ENCODE measurements at regions not wholly inside any gene's neighbourhood (a gene's known extent, or its start where the extent isn't known, plus 50 kb on each side); places are given as distances from the start of the nearest gene placed in this dataset.

DNA sequence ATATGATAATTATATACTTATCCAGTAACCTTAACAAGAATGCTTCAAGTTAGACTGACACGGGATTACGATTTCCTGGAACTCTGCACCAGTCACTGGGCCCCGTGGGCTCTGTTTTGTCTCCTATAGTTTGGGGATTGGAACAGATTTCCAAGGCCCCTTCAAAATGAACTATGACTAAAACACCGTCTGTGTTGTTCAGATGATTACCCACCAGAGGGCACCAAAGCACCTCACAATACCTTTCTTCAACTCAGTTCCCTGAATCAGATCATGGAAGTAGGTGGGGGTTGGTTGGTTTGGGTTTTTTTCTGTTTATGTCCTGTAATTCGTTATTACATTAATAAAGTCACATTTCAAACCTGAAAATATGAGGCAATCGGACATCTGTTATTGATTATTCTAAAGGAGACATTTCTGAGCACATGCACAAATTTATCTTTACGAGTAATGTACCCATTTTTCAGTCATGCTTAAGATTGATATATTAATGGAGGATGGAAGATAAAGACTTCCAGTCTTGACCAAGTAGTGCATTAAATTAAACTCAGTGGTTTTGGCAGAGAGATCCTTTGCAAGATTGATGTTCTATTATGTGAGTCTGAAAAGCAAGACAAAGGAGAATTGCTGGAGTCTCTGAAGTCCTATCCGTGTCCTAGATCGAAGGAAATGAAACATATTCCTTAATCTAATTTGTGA lies 112.0 kb upstream of the COL21A1 start:
- Histone ChIP-seq H3K4me2 (ENCODE audit: low read depth, low read length) (no peak overlapping the region), H3K4me1 (ENCODE audit: insufficient read depth, low read length) (peaks cover 15% of the 10 kb centered on the region), H2AFZ (ENCODE audit: low read length) (no peak overlapping the region), H3K27me3 (ENCODE audit: control insufficient read depth in 1 of 2, insufficient read depth in 2 of 2, low read length in 2 of 2) (peaks cover 0 to 4% of the 10 kb centered on the region in 2 experiments; a peak in 1 of 5 replicates), H3K79me2 (ENCODE audit: insufficient read depth, low read length) (no peaks in the 10 kb centered on the region), H3K36me3 (replicated peaks in 1 of 2; ENCODE audit: control insufficient read depth in 1 of 2, insufficient read depth in 2 of 2, low read length in 2 of 2) (no peaks in the 10 kb centered on the region), H4K20me1 (ENCODE audit: insufficient read depth, low read length) (no peaks in the 10 kb centered on the region), H3K4me3 (replicated peaks in 1 of 3; ENCODE audit: insufficient read depth in 1 of 3, low read depth in 2 of 3, low read length in 3 of 3) (no peak overlapping the region), H3K9me3 (ENCODE audit: low read length) (no peaks in the 10 kb centered on the region), H3K27ac (ENCODE audit: extremely low read length, insufficient read depth, low read length) (no peak overlapping the region), H3K9ac (ENCODE audit: insufficient read depth, low read depth, low read length) (no peak overlapping the region)
- in situ Hi-C loops (cut with HindIII; ENCODE audit: extremely low pct_ligation_motif_present, low pct_unique_long_range_greater_than_20kb) (loop anchor here (5.0 to 10.0 kb wide), 2 partner anchors 233 to 345 kb away; no protein-coding TSS in a partner anchor), intact Hi-C loops (cut with micrococcal nuclease; ENCODE audit: unreplicated experiment) (loop anchor here (1.0 to 5.0 kb wide), 7 partner anchors 45 to 488 kb away; no protein-coding TSS in a partner anchor)
- ChIA-PET POLR2A (no interaction called here), CTCF (ENCODE audit: low intra/inter-chr PET ratio, low total read pairs) (interaction anchor here (0.9 to 4.6 kb wide), 6 partner anchors 59 to 234 kb away, joined by 3 to 89 read pairs (median 8); no protein-coding TSS in a partner anchor)
- peak; percentile 93 for ATAC-seq
- FAIRE-seq, result peak; percentile 99
- no TSS peak for BruUV-seq (replicated peaks)
- DNase-seq (ENCODE audit: low spot score), result peak; percentile 74
- WGBS (ENCODE audit: low lambda C conversion rate), result 29% methylated on average over 9 of the region's 9 CpGs
- no peak for TF ChIP-seq EZH2 (conservative IDR thresholded peaks at IDR 0.05; ENCODE audit: low read depth, low read length)
- TF ChIP-seq GZF1 (CRISPR knock-in tag; IDR thresholded peaks at IDR 0.05), result no peak
- TF ChIP-seq ZSCAN21 (CRISPR knock-in tag; IDR thresholded peaks at IDR 0.05; ENCODE audit: borderline replicate concordance), result no peak
- 0 out of 2 replicates have a peak, but pooled peaks have one; percentile 17 for TF ChIP-seq CEBPG (CRISPR knock-in tag; IDR thresholded peaks at IDR 0.05)
- no peak for TF ChIP-seq ZFP62 (CRISPR knock-in tag; IDR thresholded peaks at IDR 0.05)
- no peak for TF ChIP-seq SOX13 (IDR thresholded peaks at IDR 0.05)
- 0 out of 4 replicates have a peak, but pooled peaks of 1 of the 2 experiments have one; percentile 8 for TF ChIP-seq SOX13 (CRISPR knock-in tag; conservative IDR thresholded peaks at IDR 0.05 in 1 of 2, IDR thresholded peaks at IDR 0.05 in 1 of 2)
- TF ChIP-seq ZNF629 (CRISPR knock-in tag; conservative IDR thresholded peaks at IDR 0.05), result peak; percentile 28; the same call in 1 of the 2 replicates
- no peak for TF ChIP-seq ZNF329 (CRISPR knock-in tag; IDR thresholded peaks at IDR 0.05; ENCODE audit: low read depth)
- TF ChIP-seq REPIN1 (CRISPR knock-in tag; IDR thresholded peaks at IDR 0.05; ENCODE audit: borderline replicate concordance, low read depth), result no peak
- TF ChIP-seq ZNF780A (CRISPR knock-in tag; IDR thresholded peaks at IDR 0.05), result no peak
- peak; percentile 57; the same call in 1 of the 2 replicates for TF ChIP-seq ZNF331 (CRISPR knock-in tag; IDR thresholded peaks at IDR 0.05)
- TF ChIP-seq ZNF616 (CRISPR knock-in tag; IDR thresholded peaks at IDR 0.05; ENCODE audit: low read depth), result no peak
- TF ChIP-seq ZSCAN20 (CRISPR knock-in tag; IDR thresholded peaks at IDR 0.05; ENCODE audit: borderline replicate concordance), result no peak
- TF ChIP-seq ZNF530 (CRISPR knock-in tag; IDR thresholded peaks at IDR 0.05; ENCODE audit: low read depth), result no peak
- no peak for TF ChIP-seq SALL2 (CRISPR knock-in tag; IDR thresholded peaks at IDR 0.05)
- no peak for TF ChIP-seq ZNF101 (CRISPR knock-in tag; IDR thresholded peaks at IDR 0.05; ENCODE audit: borderline replicate concordance, low read depth)
- TF ChIP-seq GATAD2A (CRISPR knock-in tag; IDR thresholded peaks at IDR 0.05), result peak; percentile 43; the same call in 1 of the 2 replicates
- 0 out of 2 replicates have a peak, but pooled peaks have one; percentile 69 for TF ChIP-seq SMAD3 (CRISPR knock-in tag; IDR thresholded peaks at IDR 0.05)
- TF ChIP-seq ZNF160 (CRISPR knock-in tag; IDR thresholded peaks at IDR 0.05), result no peak
- TF ChIP-seq ZNF251 (CRISPR knock-in tag; IDR thresholded peaks at IDR 0.05), result no peak
- TF ChIP-seq NFKBIZ (CRISPR knock-in tag; IDR thresholded peaks at IDR 0.05), result no peak
- TF ChIP-seq NR2F6 (IDR thresholded peaks at IDR 0.05), result no peak
- TF ChIP-seq NR2F6 (CRISPR knock-in tag; IDR thresholded peaks at IDR 0.05), result no peak
- no peak for TF ChIP-seq PTBP1 (IDR thresholded peaks at IDR 0.05; ENCODE audit: low read depth, low read length, poor library complexity, severe bottlenecking)
- TF ChIP-seq ZNF879 (CRISPR knock-in tag; IDR thresholded peaks at IDR 0.05), result no peak
- no peak for TF ChIP-seq FOSL1 (CRISPR knock-in tag; IDR thresholded peaks at IDR 0.05; ENCODE audit: borderline replicate concordance)
- TF ChIP-seq PRMT3 (CRISPR knock-in tag; IDR thresholded peaks at IDR 0.05; ENCODE audit: borderline replicate concordance, low read depth), result no peak
- no peak for TF ChIP-seq ZNF180 (CRISPR knock-in tag; IDR thresholded peaks at IDR 0.05; ENCODE audit: borderline replicate concordance, low read depth)
- 0 out of 2 replicates have a peak, but pooled peaks have one; percentile 21 for TF ChIP-seq ELF3 (CRISPR knock-in tag; IDR thresholded peaks at IDR 0.05)

Data from HepG2 (cell line).